NCI-H510A treated with DMSO at 0.1 percent for 48 hours (cell line): ENCODE measurements at regions not wholly inside any gene's neighbourhood (a gene's known extent, or its start where the extent isn't known, plus 50 kb on each side); places are given as distances from the start of the nearest gene placed in this dataset.

Experiments used
- DNase-seq: peaks from one replicate; lab custom pipeline; 2025; lab: John Stamatoyannopoulos, UW

- DNase-seq: no peak
Measured at GRCh38 chr4:111601671-111602070, 543.6 kb upstream of the FAM241A start.

- DNase-seq: peak; percentile 11
Measured at GRCh38 chr4:111602848-111603247, 542.4 kb upstream of the FAM241A start.

GRCh38 chr4:111605111-111605510, 540.1 kb upstream of the FAM241A start:
- DNase-seq: no peak

- no peak for DNase-seq
Measured at GRCh38 chr4:111610681-111611080, 534.6 kb upstream of the FAM241A start.

GRCh38 chr4:111618908-111619307, 526.3 kb upstream of the FAM241A start:
- no peak for DNase-seq

GRCh38 chr4:111628437-111628836, 516.8 kb upstream of the FAM241A start:
- DNase-seq: no peak

GRCh38 chr4:111630705-111631104, 514.5 kb upstream of the FAM241A start:
- DNase-seq: peak; percentile 18

GRCh38 chr4:111631215-111631999, 513.8 kb upstream of the FAM241A start:
- peak; percentile 15 for DNase-seq

- no peak for DNase-seq
Measured at GRCh38 chr4:111632641-111633151, 512.6 kb upstream of the FAM241A start.

- no peak for DNase-seq
Measured at GRCh38 chr4:111633663-111634266, 511.5 kb upstream of the FAM241A start.

GRCh38 chr4:111635646-111636045, 509.6 kb upstream of the FAM241A start:
- no peak for DNase-seq

- no peak for DNase-seq
Measured at GRCh38 chr4:111636961-111637585, 508.2 kb upstream of the FAM241A start.

- no peak for DNase-seq
Measured at GRCh38 chr4:111639120-111639690, 506.0 kb upstream of the FAM241A start.

GRCh38 chr4:111639876-111640275, 505.4 kb upstream of the FAM241A start:
- DNase-seq: no peak

GRCh38 chr4:111641813-111642579, 503.3 kb upstream of the FAM241A start:
- DNase-seq: peak; percentile 78

- DNase-seq: no peak
Measured at GRCh38 chr4:111648056-111648455, 497.2 kb upstream of the FAM241A start.

- DNase-seq: no peak
Measured at GRCh38 chr4:111649308-111649707, 495.9 kb upstream of the FAM241A start.

GRCh38 chr4:111650146-111650545, 495.1 kb upstream of the FAM241A start:
- DNase-seq: no peak

GRCh38 chr4:111650674-111651086, 494.6 kb upstream of the FAM241A start:
- no peak for DNase-seq

- DNase-seq: no peak
Measured at GRCh38 chr4:111652236-111652635, 493.0 kb upstream of the FAM241A start.

- no peak for DNase-seq
Measured at GRCh38 chr4:111652986-111653385, 492.3 kb upstream of the FAM241A start.

- no peak for DNase-seq
Measured at GRCh38 chr4:111662496-111662895, 482.8 kb upstream of the FAM241A start.
